HEK293 (cell line): ENCODE measurements at regions not wholly inside any gene's neighbourhood (a gene's known extent, or its start where the extent isn't known, plus 50 kb on each side); places are given as distances from the start of the nearest gene placed in this dataset.

Experiments used
- CTCF ChIA-PET: fragments of 350-600 bp; formaldehyde crosslinking; extraction: SDS; loops from one replicate; lab custom pipeline; 2021; ENCODE audit warnings: antibody characterized with exemption; lab: Yijun Ruan, JAX
- POLR2A ChIA-PET: fragments of 300-600 bp; formaldehyde crosslinking; extraction: SDS; loops from one replicate; lab custom pipeline; 2020; ENCODE audit warnings: antibody characterized with exemption, inconsistent platforms; lab: Yijun Ruan, JAX
- H3K27ac ChIP-seq: fragments of 200-500 bp; sonication (Bioruptor generic); 2 replicates; pipeline ENCODE4 v1.5.1; 2014; ENCODE audit warnings: low read depth, low read length, control low read depth, inconsistent platforms; ENCODE audit errors: extremely low read depth
- H3K36me3 ChIP-seq, 2 experiments: fragments of 200-500 bp in 1 of 2; sonication (Bioruptor generic) in 1 of 2; 1 replicate in 1 of 2; 2 replicates in 1 of 2; pipeline ENCODE4 v1.5.1; 2014 to 2017; ENCODE audit warnings: inconsistent platforms in 2 of 2, low read length in 2 of 2; ENCODE audit not compliant: control insufficient read depth in 2 of 2, insufficient read depth in 1 of 2
- H3K4me1 ChIP-seq: fragments of 200-500 bp; sonication (Bioruptor generic); 2 replicates; pipeline ENCODE4 v1.5.1; 2014; ENCODE audit warnings: mild to moderate bottlenecking, low read length, inconsistent platforms; ENCODE audit not compliant: control insufficient read depth, insufficient read depth
- H3K4me3 ChIP-seq: 2 replicates; pipeline ENCODE4 v1.5.1; 2011; ENCODE audit warnings: low read depth, mild to moderate bottlenecking, control low read depth, low read length, moderate library complexity
- H3K9me3 ChIP-seq: fragments of 200-500 bp; sonication (Bioruptor generic); 2 replicates; pipeline ENCODE4 v1.5.1; 2014; ENCODE audit warnings: low read depth, low read length, inconsistent platforms; ENCODE audit not compliant: control insufficient read depth, insufficient read depth
- KLF7 ChIP-seq: fragments of 450-650 bp; formaldehyde crosslinking; IDR thresholded peaks from 2 replicates; pipeline ENCODE4 v1.5.1; 2016; ENCODE audit warnings: missing biosample characterization, missing genetic modification characterization, borderline replicate concordance
- TRIM28 ChIP-seq: IDR thresholded peaks from 2 replicates; pipeline ENCODE4 v1.6.1; 2011; ENCODE audit warnings: low read length, control low read depth, borderline replicate concordance
- YY2 ChIP-seq: fragments of 450-650 bp; formaldehyde crosslinking; IDR thresholded peaks from 2 replicates; pipeline ENCODE4 v1.5.1; 2016; ENCODE audit warnings: missing biosample characterization, missing genetic modification characterization
- ZFP69B ChIP-seq: fragments of 450-650 bp; formaldehyde crosslinking; IDR thresholded peaks from 2 replicates; pipeline ENCODE4 v1.5.1; 2016; ENCODE audit warnings: missing biosample characterization, missing genetic modification characterization
- ZNF10 ChIP-seq: fragments of 450-650 bp; formaldehyde crosslinking; IDR thresholded peaks from 2 replicates; pipeline ENCODE4 v1.5.1; 2017; ENCODE audit warnings: missing biosample characterization, missing genetic modification characterization
- ZNF133 ChIP-seq: fragments of 450-650 bp; formaldehyde crosslinking; IDR thresholded peaks from 2 replicates; pipeline ENCODE4 v1.5.1; 2016; ENCODE audit warnings: missing biosample characterization, missing genetic modification characterization
- ZNF184 ChIP-seq: fragments of 450-650 bp; IDR thresholded peaks from 2 replicates; pipeline ENCODE4 v1.5.1; 2018; ENCODE audit warnings: missing biosample characterization, mild to moderate bottlenecking, missing genetic modification characterization
- ZNF24 ChIP-seq: fragments of 450-650 bp; formaldehyde crosslinking; IDR thresholded peaks from 2 replicates; pipeline ENCODE4 v1.5.1; 2016; ENCODE audit warnings: missing biosample characterization, missing genetic modification characterization
- ZNF248 ChIP-seq: fragments of 450-650 bp; formaldehyde crosslinking; IDR thresholded peaks from 2 replicates; pipeline ENCODE4 v1.5.1; 2017; ENCODE audit warnings: missing biosample characterization, missing genetic modification characterization
- ZNF266 ChIP-seq: fragments of 450-650 bp; formaldehyde crosslinking; IDR thresholded peaks from 2 replicates; pipeline ENCODE4 v1.5.1; 2016; ENCODE audit warnings: missing biosample characterization, missing genetic modification characterization, low read depth
- ZNF292 ChIP-seq: fragments of 450-650 bp; formaldehyde crosslinking; IDR thresholded peaks from 2 replicates; pipeline ENCODE4 v1.5.1; 2016; ENCODE audit warnings: low read depth, missing biosample characterization, missing genetic modification characterization, borderline replicate concordance
- ZNF548 ChIP-seq: fragments of 450-650 bp; formaldehyde crosslinking; IDR thresholded peaks from 2 replicates; pipeline ENCODE4 v1.5.1; 2016; ENCODE audit warnings: missing biosample characterization, missing genetic modification characterization
- ZNF623 ChIP-seq: fragments of 450-650 bp; formaldehyde crosslinking; IDR thresholded peaks from 2 replicates; pipeline ENCODE4 v1.5.1; 2016; ENCODE audit warnings: missing biosample characterization, missing genetic modification characterization
- ZNF707 ChIP-seq: fragments of 450-650 bp; formaldehyde crosslinking; IDR thresholded peaks from 2 replicates; pipeline ENCODE4 v1.5.1; 2016; ENCODE audit warnings: missing biosample characterization, missing genetic modification characterization
- ZNF747 ChIP-seq: fragments of 450-650 bp; formaldehyde crosslinking; IDR thresholded peaks from 2 replicates; pipeline ENCODE4 v1.5.1; 2016; ENCODE audit warnings: missing biosample characterization, missing genetic modification characterization
- TF ChIP-seq, protein P1 (sequence below): fragments of 450-650 bp; formaldehyde crosslinking; IDR thresholded peaks from 2 replicates; pipeline ENCODE4 v1.5.1; 2016; ENCODE audit warnings: missing biosample characterization, missing genetic modification characterization
- TF ChIP-seq, protein P2 (sequence below): fragments of 450-650 bp; formaldehyde crosslinking; IDR thresholded peaks from 2 replicates; pipeline ENCODE4 v1.5.1; 2016; ENCODE audit warnings: missing biosample characterization, missing genetic modification characterization
- TF ChIP-seq, protein P3 (sequence below): IDR thresholded peaks from 2 replicates; pipeline ENCODE4 v1.6.1; 2011; ENCODE audit warnings: mild to moderate bottlenecking, low read depth, low read length, borderline replicate concordance
- TF ChIP-seq, protein P4 (sequence below): fragments of 450-650 bp; formaldehyde crosslinking; IDR thresholded peaks from 2 replicates; pipeline ENCODE4 v1.5.1; 2016; ENCODE audit warnings: missing biosample characterization, missing genetic modification characterization
- TF ChIP-seq, protein P5 (sequence below): fragments of 450-650 bp; formaldehyde crosslinking; IDR thresholded peaks from 2 replicates; pipeline ENCODE4 v1.5.1; 2016; ENCODE audit warnings: missing biosample characterization, missing genetic modification characterization

DNA sequence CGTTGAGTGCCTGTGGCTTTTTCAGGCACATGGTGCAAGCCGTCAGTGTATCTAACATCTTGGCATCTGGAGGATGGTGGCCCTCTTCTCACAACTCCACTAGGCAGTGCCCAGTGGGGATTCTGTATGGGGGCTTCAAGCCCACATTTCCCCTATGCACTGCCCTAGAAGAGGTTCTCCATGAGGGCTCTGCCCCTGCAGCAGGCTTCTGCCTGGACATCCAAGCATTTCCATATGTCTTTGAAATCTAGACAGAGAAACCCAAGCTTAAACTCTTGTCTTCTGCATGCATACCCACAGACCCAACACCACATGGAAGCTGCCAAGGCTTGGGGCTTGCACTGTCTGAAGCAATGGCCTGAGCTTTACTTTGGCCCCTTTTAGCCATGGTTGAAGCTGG is 146.4 kb downstream of the ARL4A start:
- no peak overlapping the region for H3K4me3 ChIP-seq
- CTCF ChIA-PET, result no interaction called here
- no peaks in the 10 kb centered on the region for H3K4me1 ChIP-seq
- TF ChIP-seq, protein P1, sequence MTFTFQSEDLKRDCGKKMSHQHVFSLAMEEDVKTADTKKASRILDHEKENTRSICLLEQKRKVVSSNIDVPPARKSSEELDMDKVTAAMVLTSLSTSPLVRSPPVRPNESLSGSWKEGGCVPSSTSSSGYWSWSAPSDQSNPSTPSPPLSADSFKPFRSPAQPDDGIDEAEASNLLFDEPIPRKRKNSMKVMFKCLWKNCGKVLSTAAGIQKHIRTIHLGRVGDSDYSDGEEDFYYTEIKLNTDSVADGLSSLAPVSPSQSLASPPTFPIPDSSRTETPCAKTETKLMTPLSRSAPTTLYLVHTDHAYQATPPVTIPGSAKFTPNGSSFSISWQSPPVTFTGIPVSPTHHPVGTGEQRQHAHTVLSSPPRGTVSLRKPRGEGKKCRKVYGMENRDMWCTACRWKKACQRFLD, result no peak
- no peak for TF ChIP-seq YY2 (tag by site-specific recombination)
- no peak for TF ChIP-seq ZNF10
- no peak for TF ChIP-seq KLF7 (tag by site-specific recombination)
- TF ChIP-seq, protein P2, sequence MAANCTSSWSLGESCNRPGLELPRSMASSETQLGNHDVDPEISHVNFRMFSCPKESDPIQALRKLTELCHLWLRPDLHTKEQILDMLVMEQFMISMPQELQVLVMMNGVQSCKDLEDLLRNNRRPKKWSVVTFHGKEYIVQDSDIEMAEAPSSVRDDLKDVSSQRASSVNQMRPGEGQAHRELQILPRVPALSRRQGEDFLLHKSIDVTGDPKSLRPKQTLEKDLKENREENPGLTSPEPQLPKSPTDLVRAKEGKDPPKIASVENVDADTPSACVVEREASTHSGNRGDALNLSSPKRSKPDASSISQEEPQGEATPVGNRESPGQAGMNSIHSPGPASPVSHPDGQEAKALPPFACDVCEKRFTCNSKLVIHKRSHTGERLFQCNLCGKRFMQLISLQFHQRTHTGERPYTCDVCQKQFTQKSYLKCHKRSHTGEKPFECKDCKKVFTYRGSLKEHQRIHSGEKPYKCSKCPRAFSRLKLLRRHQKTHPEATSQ (tag by site-specific recombination), result no peak
- no peak for TF ChIP-seq ZFP69B
- no peak for TF ChIP-seq ZNF747
- no peak for TF ChIP-seq ZNF184
- TF ChIP-seq ZNF623 (tag by site-specific recombination), result no peak
- no peak for TF ChIP-seq ZNF548 (tag by site-specific recombination)
- TF ChIP-seq ZNF133 (tag by site-specific recombination), result no peak
- no peak for TF ChIP-seq ZNF266
- TF ChIP-seq ZNF24 (tag by site-specific recombination), result no peak
- TF ChIP-seq ZNF248, result no peak
- no peak for TF ChIP-seq TRIM28
- TF ChIP-seq, protein P3, sequence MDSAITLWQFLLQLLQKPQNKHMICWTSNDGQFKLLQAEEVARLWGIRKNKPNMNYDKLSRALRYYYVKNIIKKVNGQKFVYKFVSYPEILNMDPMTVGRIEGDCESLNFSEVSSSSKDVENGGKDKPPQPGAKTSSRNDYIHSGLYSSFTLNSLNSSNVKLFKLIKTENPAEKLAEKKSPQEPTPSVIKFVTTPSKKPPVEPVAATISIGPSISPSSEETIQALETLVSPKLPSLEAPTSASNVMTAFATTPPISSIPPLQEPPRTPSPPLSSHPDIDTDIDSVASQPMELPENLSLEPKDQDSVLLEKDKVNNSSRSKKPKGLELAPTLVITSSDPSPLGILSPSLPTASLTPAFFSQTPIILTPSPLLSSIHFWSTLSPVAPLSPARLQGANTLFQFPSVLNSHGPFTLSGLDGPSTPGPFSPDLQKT, result no peak
- TF ChIP-seq, protein P4, sequence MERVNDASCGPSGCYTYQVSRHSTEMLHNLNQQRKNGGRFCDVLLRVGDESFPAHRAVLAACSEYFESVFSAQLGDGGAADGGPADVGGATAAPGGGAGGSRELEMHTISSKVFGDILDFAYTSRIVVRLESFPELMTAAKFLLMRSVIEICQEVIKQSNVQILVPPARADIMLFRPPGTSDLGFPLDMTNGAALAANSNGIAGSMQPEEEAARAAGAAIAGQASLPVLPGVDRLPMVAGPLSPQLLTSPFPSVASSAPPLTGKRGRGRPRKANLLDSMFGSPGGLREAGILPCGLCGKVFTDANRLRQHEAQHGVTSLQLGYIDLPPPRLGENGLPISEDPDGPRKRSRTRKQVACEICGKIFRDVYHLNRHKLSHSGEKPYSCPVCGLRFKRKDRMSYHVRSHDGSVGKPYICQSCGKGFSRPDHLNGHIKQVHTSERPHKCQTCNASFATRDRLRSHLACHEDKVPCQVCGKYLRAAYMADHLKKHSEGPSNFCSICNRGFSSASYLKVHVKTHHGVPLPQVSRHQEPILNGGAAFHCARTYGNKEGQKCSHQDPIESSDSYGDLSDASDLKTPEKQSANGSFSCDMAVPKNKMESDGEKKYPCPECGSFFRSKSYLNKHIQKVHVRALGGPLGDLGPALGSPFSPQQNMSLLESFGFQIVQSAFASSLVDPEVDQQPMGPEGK (tag by site-specific recombination), result no peak
- no peak for TF ChIP-seq ZNF292
- H3K36me3 ChIP-seq, result no peaks in the 10 kb centered on the region
- POLR2A ChIA-PET, result no interaction called here
- no peak overlapping the region for H3K27ac ChIP-seq
- no peaks in the 10 kb centered on the region for H3K9me3 ChIP-seq

DNA sequence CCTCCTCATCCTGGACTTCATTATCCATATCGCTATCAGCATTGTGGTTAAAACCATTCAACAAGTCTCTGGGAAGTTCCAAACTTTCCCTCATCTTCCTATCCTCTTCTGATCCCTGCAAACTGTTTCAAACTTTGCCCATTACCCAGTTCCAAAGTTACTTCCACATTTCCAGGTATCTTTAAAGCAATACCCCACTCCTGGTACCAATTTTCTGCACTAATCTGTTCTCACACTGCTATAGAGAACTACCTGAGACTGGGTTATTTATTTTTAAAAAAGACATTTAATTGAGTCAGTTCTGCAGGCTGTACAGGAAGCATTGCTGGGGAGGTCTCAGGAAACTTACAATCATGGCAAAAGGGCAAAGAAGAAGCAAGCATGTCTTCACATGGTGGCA is 147.3 kb downstream of the ARL4A start:
- POLR2A ChIA-PET, result no interaction called here
- Histone ChIP-seq H3K9me3 (no peaks in the 10 kb centered on the region), H3K4me1 (no peaks in the 10 kb centered on the region), H3K36me3 (no peaks in the 10 kb centered on the region)
- peak; percentile 81 for TF ChIP-seq ZNF707 (tag by site-specific recombination)
- TF ChIP-seq, protein P5, sequence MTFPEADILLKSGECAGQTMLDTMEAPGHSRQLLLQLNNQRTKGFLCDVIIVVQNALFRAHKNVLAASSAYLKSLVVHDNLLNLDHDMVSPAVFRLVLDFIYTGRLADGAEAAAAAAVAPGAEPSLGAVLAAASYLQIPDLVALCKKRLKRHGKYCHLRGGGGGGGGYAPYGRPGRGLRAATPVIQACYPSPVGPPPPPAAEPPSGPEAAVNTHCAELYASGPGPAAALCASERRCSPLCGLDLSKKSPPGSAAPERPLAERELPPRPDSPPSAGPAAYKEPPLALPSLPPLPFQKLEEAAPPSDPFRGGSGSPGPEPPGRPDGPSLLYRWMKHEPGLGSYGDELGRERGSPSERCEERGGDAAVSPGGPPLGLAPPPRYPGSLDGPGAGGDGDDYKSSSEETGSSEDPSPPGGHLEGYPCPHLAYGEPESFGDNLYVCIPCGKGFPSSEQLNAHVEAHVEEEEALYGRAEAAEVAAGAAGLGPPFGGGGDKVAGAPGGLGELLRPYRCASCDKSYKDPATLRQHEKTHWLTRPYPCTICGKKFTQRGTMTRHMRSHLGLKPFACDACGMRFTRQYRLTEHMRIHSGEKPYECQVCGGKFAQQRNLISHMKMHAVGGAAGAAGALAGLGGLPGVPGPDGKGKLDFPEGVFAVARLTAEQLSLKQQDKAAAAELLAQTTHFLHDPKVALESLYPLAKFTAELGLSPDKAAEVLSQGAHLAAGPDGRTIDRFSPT (tag by site-specific recombination), result no peak
- TF ChIP-seq, all 188 proteins: peak for 1
- no peak overlapping the region for H3K4me3 ChIP-seq
- CTCF ChIA-PET, result no interaction called here
- H3K27ac ChIP-seq, result no peak overlapping the region
